ENCODE measurements at regions not wholly inside any gene's neighbourhood (a gene's known extent, or its start where the extent isn't known, plus 50 kb on each side); places are given as distances from the start of the nearest gene placed in this dataset.

- no peak overlapping the region for H3K27ac ChIP-seq (ENCODE audit: low read depth, low read length)
- no peaks in the 10 kb centered on the region for H3K4me1 ChIP-seq (ENCODE audit: control insufficient read depth, insufficient read depth, low read length)
- no peaks in the 10 kb centered on the region for H3K27me3 ChIP-seq (ENCODE audit: control insufficient read depth, insufficient read depth, low read length)
- no peaks in the 10 kb centered on the region for H3K9me3 ChIP-seq (ENCODE audit: control insufficient read depth, insufficient read depth, low read length)
- H3K36me3 ChIP-seq (ENCODE audit: control insufficient read depth, insufficient read depth, low read length), result no peaks in the 10 kb centered on the region
- no peak overlapping the region for H3K9ac ChIP-seq (ENCODE audit: low read depth, low read length)
- H3K4me3 ChIP-seq (ENCODE audit: low read depth, low read length), result no peak overlapping the region
Observed at GRCh38 chr5:67366691-67367395, 170.2 kb upstream of the CD180 start.

GRCh38 chr5:67366276-67366675, 169.7 kb upstream of the CD180 start:
- Histone ChIP-seq H3K27ac (ENCODE audit: low read depth, low read length) (no peak overlapping the region), H3K9me3 (ENCODE audit: control insufficient read depth, insufficient read depth, low read length) (no peaks in the 10 kb centered on the region), H3K4me1 (ENCODE audit: control insufficient read depth, insufficient read depth, low read length) (no peaks in the 10 kb centered on the region), H3K27me3 (ENCODE audit: control insufficient read depth, insufficient read depth, low read length) (no peaks in the 10 kb centered on the region), H3K9ac (ENCODE audit: low read depth, low read length) (no peak overlapping the region), H3K4me3 (ENCODE audit: low read depth, low read length) (no peak overlapping the region), H3K36me3 (ENCODE audit: control insufficient read depth, insufficient read depth, low read length) (no peaks in the 10 kb centered on the region)

DNA sequence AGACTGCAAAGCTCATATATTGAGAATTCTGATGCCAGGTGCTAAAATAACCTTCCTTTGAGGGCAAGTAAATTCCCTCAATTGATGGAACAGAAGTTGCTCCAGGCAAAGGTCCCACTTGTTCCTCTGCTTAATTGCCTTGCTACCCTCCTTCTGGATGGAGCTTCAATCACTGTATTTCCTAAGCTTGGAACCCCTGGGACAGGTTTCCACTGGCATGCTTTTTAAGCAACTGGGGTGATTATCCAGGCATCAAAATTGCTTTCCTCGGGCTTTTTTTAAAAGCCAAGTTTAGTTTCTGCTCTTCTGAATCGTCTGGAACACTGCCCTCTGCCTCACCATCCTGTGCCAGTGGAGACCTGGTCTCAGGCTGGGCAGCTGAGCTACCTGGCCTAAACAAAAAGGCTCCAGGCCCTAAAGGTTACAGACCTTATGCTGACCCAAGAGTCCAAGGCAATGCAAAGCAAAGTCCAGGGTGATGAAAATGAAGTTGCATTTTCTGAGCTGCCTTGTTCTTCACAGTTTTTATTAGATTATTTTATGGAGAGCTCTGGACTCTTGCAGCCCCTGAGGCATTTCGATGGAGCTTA, 167.9 kb upstream of the CD180 start:
- no peaks in the 10 kb centered on the region for H3K27me3 ChIP-seq (ENCODE audit: control insufficient read depth, insufficient read depth, low read length)
- no peak overlapping the region for H3K4me3 ChIP-seq (ENCODE audit: low read depth, low read length)
- H3K36me3 ChIP-seq (ENCODE audit: control insufficient read depth, insufficient read depth, low read length), result no peaks in the 10 kb centered on the region
- no peaks in the 10 kb centered on the region for H3K4me1 ChIP-seq (ENCODE audit: control insufficient read depth, insufficient read depth, low read length)
- H3K27ac ChIP-seq (ENCODE audit: low read depth, low read length), result no peak overlapping the region
- H3K9ac ChIP-seq (ENCODE audit: low read depth, low read length), result no peak overlapping the region
- no peaks in the 10 kb centered on the region for H3K9me3 ChIP-seq (ENCODE audit: control insufficient read depth, insufficient read depth, low read length)

DNA sequence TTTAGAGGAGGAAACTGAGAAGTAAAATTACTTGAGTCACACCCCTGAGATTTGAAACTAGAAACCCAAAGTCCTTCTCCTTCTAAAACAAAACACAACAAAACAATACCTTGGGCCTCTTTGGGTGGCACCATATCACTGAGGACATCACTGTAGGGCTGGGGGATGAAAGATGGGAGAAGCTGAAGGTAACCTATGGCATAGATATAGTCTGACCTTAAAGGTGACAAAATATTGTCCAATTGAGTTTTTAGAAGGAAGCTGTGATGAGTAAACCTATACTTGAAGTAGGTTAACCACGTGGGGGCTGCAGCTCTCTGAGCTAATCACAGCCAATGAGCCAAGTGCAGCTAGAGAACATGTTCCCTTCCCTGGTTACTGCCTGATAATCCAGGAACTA, 167.4 kb upstream of the CD180 start:
- Histone ChIP-seq H3K9me3 (ENCODE audit: control insufficient read depth, insufficient read depth, low read length) (no peaks in the 10 kb centered on the region), H3K27me3 (ENCODE audit: control insufficient read depth, insufficient read depth, low read length) (no peaks in the 10 kb centered on the region), H3K27ac (ENCODE audit: low read depth, low read length) (no peak overlapping the region), H3K4me1 (ENCODE audit: control insufficient read depth, insufficient read depth, low read length) (no peaks in the 10 kb centered on the region), H3K36me3 (ENCODE audit: control insufficient read depth, insufficient read depth, low read length) (no peaks in the 10 kb centered on the region), H3K9ac (ENCODE audit: low read depth, low read length) (no peak overlapping the region), H3K4me3 (ENCODE audit: low read depth, low read length) (no peak overlapping the region)

- Histone ChIP-seq H3K27me3 (ENCODE audit: control insufficient read depth, insufficient read depth, low read length) (no peaks in the 10 kb centered on the region), H3K27ac (ENCODE audit: low read depth, low read length) (no peak overlapping the region), H3K9me3 (ENCODE audit: control insufficient read depth, insufficient read depth, low read length) (no peaks in the 10 kb centered on the region), H3K4me3 (ENCODE audit: low read depth, low read length) (no peak overlapping the region), H3K9ac (ENCODE audit: low read depth, low read length) (no peak overlapping the region), H3K36me3 (ENCODE audit: control insufficient read depth, insufficient read depth, low read length) (no peaks in the 10 kb centered on the region), H3K4me1 (ENCODE audit: control insufficient read depth, insufficient read depth, low read length) (no peaks in the 10 kb centered on the region)
Observed at GRCh38 chr5:67363180-67363709, 166.6 kb upstream of the CD180 start.

GRCh38 chr5:67361932-67362729, 165.5 kb upstream of the CD180 start:
- Histone ChIP-seq H3K9ac (ENCODE audit: low read depth, low read length) (no peak overlapping the region), H3K4me1 (ENCODE audit: control insufficient read depth, insufficient read depth, low read length) (no peaks in the 10 kb centered on the region), H3K27me3 (ENCODE audit: control insufficient read depth, insufficient read depth, low read length) (no peaks in the 10 kb centered on the region), H3K9me3 (ENCODE audit: control insufficient read depth, insufficient read depth, low read length) (no peaks in the 10 kb centered on the region), H3K4me3 (ENCODE audit: low read depth, low read length) (no peak overlapping the region), H3K27ac (ENCODE audit: low read depth, low read length) (no peak overlapping the region), H3K36me3 (ENCODE audit: control insufficient read depth, insufficient read depth, low read length) (no peaks in the 10 kb centered on the region)

DNA sequence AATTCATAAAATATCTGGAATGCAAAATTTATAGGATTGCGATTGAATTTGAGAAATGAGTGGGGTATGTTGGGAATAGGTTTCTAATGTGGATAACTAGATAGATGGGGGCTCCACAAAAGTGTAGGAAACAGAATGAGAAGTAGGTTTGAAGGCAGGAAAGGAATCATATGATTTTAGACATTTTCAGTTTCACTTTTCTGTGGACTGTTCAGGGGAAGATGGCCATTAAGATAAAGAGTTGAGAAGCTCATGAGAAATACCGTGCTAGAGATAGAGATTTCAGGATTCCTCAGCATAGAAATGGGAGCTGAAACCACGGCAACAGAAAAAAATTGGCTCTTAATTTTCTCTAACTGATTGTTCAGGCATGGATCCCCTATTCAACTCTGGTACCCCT, 163.4 kb upstream of the CD180 start:
- no peaks in the 10 kb centered on the region for H3K9me3 ChIP-seq (ENCODE audit: control insufficient read depth, insufficient read depth, low read length)
- H3K4me1 ChIP-seq (ENCODE audit: control insufficient read depth, insufficient read depth, low read length), result peaks cover 4% of the 10 kb centered on the region; the same call in 1 of the 2 replicates
- no peaks in the 10 kb centered on the region for H3K27me3 ChIP-seq (ENCODE audit: control insufficient read depth, insufficient read depth, low read length)
- H3K4me3 ChIP-seq (ENCODE audit: low read depth, low read length), result no peak overlapping the region
- H3K36me3 ChIP-seq (ENCODE audit: control insufficient read depth, insufficient read depth, low read length), result no peaks in the 10 kb centered on the region
- no peak overlapping the region for H3K9ac ChIP-seq (ENCODE audit: low read depth, low read length)
- no peak overlapping the region for H3K27ac ChIP-seq (ENCODE audit: low read depth, low read length)

GRCh38 chr5:67358186-67358585, 161.6 kb upstream of the CD180 start:
- Histone ChIP-seq H3K4me1 (ENCODE audit: control insufficient read depth, insufficient read depth, low read length) (peaks cover 21% of the 10 kb centered on the region), H3K36me3 (ENCODE audit: control insufficient read depth, insufficient read depth, low read length) (no peaks in the 10 kb centered on the region), H3K4me3 (ENCODE audit: low read depth, low read length) (no peak overlapping the region), H3K9me3 (ENCODE audit: control insufficient read depth, insufficient read depth, low read length) (no peaks in the 10 kb centered on the region), H3K27me3 (ENCODE audit: control insufficient read depth, insufficient read depth, low read length) (no peaks in the 10 kb centered on the region), H3K9ac (ENCODE audit: low read depth, low read length) (no peak overlapping the region), H3K27ac (ENCODE audit: low read depth, low read length) (no peak overlapping the region)

- H3K4me1 ChIP-seq (ENCODE audit: control insufficient read depth, insufficient read depth, low read length), result peaks cover 21% of the 10 kb centered on the region
- H3K27me3 ChIP-seq (ENCODE audit: control insufficient read depth, insufficient read depth, low read length), result no peaks in the 10 kb centered on the region
- no peaks in the 10 kb centered on the region for H3K36me3 ChIP-seq (ENCODE audit: control insufficient read depth, insufficient read depth, low read length)
- H3K9ac ChIP-seq (ENCODE audit: low read depth, low read length), result no peak overlapping the region
- no peak overlapping the region for H3K27ac ChIP-seq (ENCODE audit: low read depth, low read length)
- no peak overlapping the region for H3K4me3 ChIP-seq (ENCODE audit: low read depth, low read length)
- no peaks in the 10 kb centered on the region for H3K9me3 ChIP-seq (ENCODE audit: control insufficient read depth, insufficient read depth, low read length)
Observed at GRCh38 chr5:67355120-67355713, 158.6 kb upstream of the CD180 start.

GRCh38 chr5:67353500-67354450, 157.2 kb upstream of the CD180 start:
- H3K27ac ChIP-seq (ENCODE audit: low read depth, low read length), result peak overlapping the region; percentile 43
- H3K9me3 ChIP-seq (ENCODE audit: control insufficient read depth, insufficient read depth, low read length), result no peaks in the 10 kb centered on the region
- H3K4me3 ChIP-seq (ENCODE audit: low read depth, low read length), result no peak overlapping the region
- peaks cover 21% of the 10 kb centered on the region for H3K4me1 ChIP-seq (ENCODE audit: control insufficient read depth, insufficient read depth, low read length)
- no peaks in the 10 kb centered on the region for H3K36me3 ChIP-seq (ENCODE audit: control insufficient read depth, insufficient read depth, low read length)
- no peaks in the 10 kb centered on the region for H3K27me3 ChIP-seq (ENCODE audit: control insufficient read depth, insufficient read depth, low read length)
- H3K9ac ChIP-seq (ENCODE audit: low read depth, low read length), result no peak overlapping the region

All from HUES48 (cell line).